Spinal cord (tissue), 9 donors: ENCODE measurements at regions not wholly inside any gene's neighbourhood (a gene's known extent, or its start where the extent isn't known, plus 50 kb on each side); places are given as distances from the start of the nearest gene placed in this dataset.

Source experiments
- DNase-seq, 6 donors: peaks; one replicate each; pipeline versions ENCODE4 v3.0.0 to v3.0.0-alpha.2; 2013 to 2015; ENCODE audit warnings: low spot score in 6 of 6, low read depth in 4 of 6
- H3K27ac ChIP-seq: one replicate; pipeline ENCODE4 v1.5.1; 2013; ENCODE audit warnings: low read depth, low read length, control low read depth
- H3K27me3 ChIP-seq: one replicate; pipeline ENCODE4 v1.6.1; 2013; ENCODE audit warnings: low read length; ENCODE audit not compliant: control insufficient read depth, insufficient read depth
- H3K36me3 ChIP-seq: one replicate; pipeline ENCODE4 v1.6.1; 2013; ENCODE audit warnings: low read length; ENCODE audit not compliant: control insufficient read depth, insufficient read depth
- H3K4me1 ChIP-seq: one replicate; pipeline ENCODE4 v1.6.1; 2013; ENCODE audit warnings: low read length; ENCODE audit not compliant: control insufficient read depth, insufficient read depth
- H3K4me3 ChIP-seq: one replicate; pipeline ENCODE4 v1.5.1; 2013; ENCODE audit warnings: low read depth, low read length, control low read depth
- H3K9me3 ChIP-seq: one replicate; pipeline ENCODE4 v1.6.1; 2013; ENCODE audit warnings: low read length; ENCODE audit not compliant: control insufficient read depth, insufficient read depth
- WGBS: methylation state at CpG from one replicate; pipeline ENCODE4 v1.1.5; 2013; ENCODE audit warnings: missing lambda C conversion rate; ENCODE audit not compliant: insufficient coverage; 5-methylcytosine and 5-hydroxymethylcytosine counted together
- donor health status: healthy.

- no CpG with 5 or more reads among the region's 2 CpGs for WGBS
- Histone ChIP-seq H3K4me3 (no peak overlapping the region), H3K4me1 (peaks cover 7% of the 10 kb centered on the region), H3K27ac (no peak overlapping the region), H3K36me3 (no peaks in the 10 kb centered on the region), H3K9me3 (no peaks in the 10 kb centered on the region), H3K27me3 (no peaks in the 10 kb centered on the region)
- DNase-seq, result peak in 1 of 6 donors; percentile 7
Measured at GRCh38 chr1:5812295-5812694, 179.9 kb downstream of the NPHP4 start.

GRCh38 chr1:5811419-5811818 lies 180.8 kb downstream of the NPHP4 start:
- Histone ChIP-seq H3K36me3 (no peaks in the 10 kb centered on the region), H3K27ac (no peak overlapping the region), H3K4me3 (no peak overlapping the region), H3K9me3 (no peaks in the 10 kb centered on the region), H3K4me1 (peaks cover 7% of the 10 kb centered on the region), H3K27me3 (no peaks in the 10 kb centered on the region)
- peak in 1 of 6 donors; percentile 45 for DNase-seq
- WGBS, result 42% methylated on average over 8 of the region's 11 CpGs

- Histone ChIP-seq H3K4me3 (no peak overlapping the region), H3K27me3 (no peaks in the 10 kb centered on the region), H3K9me3 (no peaks in the 10 kb centered on the region), H3K36me3 (no peaks in the 10 kb centered on the region), H3K27ac (no peak overlapping the region), H3K4me1 (peaks cover 7% of the 10 kb centered on the region)
- DNase-seq, result no peak
- 65% methylated on average over 10 of the region's 11 CpGs for WGBS
Measured at GRCh38 chr1:5810553-5811270, 181.5 kb downstream of the NPHP4 start.

- H3K27me3 ChIP-seq, result no peaks in the 10 kb centered on the region
- WGBS, result 95% methylated on average over 13 of the region's 16 CpGs
- no peak overlapping the region for H3K27ac ChIP-seq
- no peaks in the 10 kb centered on the region for H3K9me3 ChIP-seq
- peak in 1 of 6 donors; percentile 42 for DNase-seq
- H3K36me3 ChIP-seq, result no peaks in the 10 kb centered on the region
- H3K4me3 ChIP-seq, result no peak overlapping the region
- H3K4me1 ChIP-seq, result peaks cover 7% of the 10 kb centered on the region
Measured at GRCh38 chr1:5810131-5810530, 182.1 kb downstream of the NPHP4 start.

GRCh38 chr1:5809207-5809788 lies 182.9 kb downstream of the NPHP4 start:
- Histone ChIP-seq H3K4me3 (no peak overlapping the region), H3K36me3 (no peaks in the 10 kb centered on the region), H3K27ac (no peak overlapping the region), H3K27me3 (no peaks in the 10 kb centered on the region), H3K4me1 (peaks cover 7% of the 10 kb centered on the region), H3K9me3 (no peaks in the 10 kb centered on the region)
- DNase-seq, result no peak
- 94% methylated on average over 9 of the region's 9 CpGs for WGBS

- H3K27me3 ChIP-seq, result no peaks in the 10 kb centered on the region
- H3K4me3 ChIP-seq, result no peak overlapping the region
Measured at GRCh38 chr1:5803851-5804250, 188.4 kb downstream of the NPHP4 start.

GRCh38 chr1:5802606-5803005 lies 189.6 kb downstream of the NPHP4 start:
- Histone ChIP-seq H3K27me3 (no peaks in the 10 kb centered on the region), H3K4me1 (peaks cover 4% of the 10 kb centered on the region), H3K9me3 (no peaks in the 10 kb centered on the region), H3K4me3 (no peak overlapping the region), H3K36me3 (no peaks in the 10 kb centered on the region), H3K27ac (no peak overlapping the region)
- DNase-seq, result no peak
- WGBS, result no CpG with 5 or more reads among the region's 1 CpG

More at GRCh38 chr1:5803851-5804250, 188.4 kb downstream of the NPHP4 start:
- Histone ChIP-seq H3K9me3 (no peaks in the 10 kb centered on the region), H3K27ac (no peak overlapping the region), H3K4me1 (no peaks in the 10 kb centered on the region), H3K36me3 (no peaks in the 10 kb centered on the region)
- no peak for DNase-seq

GRCh38 chr1:5798904-5799303 lies 193.3 kb downstream of the NPHP4 start:
- no peaks in the 10 kb centered on the region for H3K27me3 ChIP-seq
- no peak overlapping the region for H3K27ac ChIP-seq
- no peak for DNase-seq
- no peaks in the 10 kb centered on the region for H3K36me3 ChIP-seq
- no peaks in the 10 kb centered on the region for H3K9me3 ChIP-seq
- H3K4me1 ChIP-seq, result peaks cover 8% of the 10 kb centered on the region
- H3K4me3 ChIP-seq, result no peak overlapping the region
- WGBS, result 100% methylated on average over 1 of the region's 7 CpGs

- Histone ChIP-seq H3K4me1 (peaks cover 13% of the 10 kb centered on the region), H3K9me3 (no peaks in the 10 kb centered on the region), H3K4me3 (no peak overlapping the region), H3K27ac (no peak overlapping the region), H3K27me3 (no peaks in the 10 kb centered on the region), H3K36me3 (no peaks in the 10 kb centered on the region)
- DNase-seq, result no peak
- WGBS, result 67% methylated on average over 12 of the region's 13 CpGs
Measured at GRCh38 chr1:5798151-5798730, 194.0 kb downstream of the NPHP4 start.

GRCh38 chr1:5796028-5796427 lies 196.2 kb downstream of the NPHP4 start:
- no peak for DNase-seq
- Histone ChIP-seq H3K27ac (no peak overlapping the region), H3K36me3 (no peaks in the 10 kb centered on the region), H3K4me3 (no peak overlapping the region), H3K27me3 (no peaks in the 10 kb centered on the region), H3K4me1 (peaks cover 14% of the 10 kb centered on the region), H3K9me3 (no peaks in the 10 kb centered on the region)
- WGBS, result 96% methylated on average over 2 of the region's 2 CpGs
